HEK293 (cell line): ENCODE measurements at regions not wholly inside any gene's neighbourhood (a gene's known extent, or its start where the extent isn't known, plus 50 kb on each side); places are given as distances from the start of the nearest gene placed in this dataset.

Experiments
- ZIC2 ChIP-seq: fragments of 450-650 bp; formaldehyde crosslinking; IDR thresholded peaks from 2 replicates; pipeline ENCODE4 v1.5.1; 2016; ENCODE audit warnings: missing biosample characterization, missing genetic modification characterization
- ZNF423 ChIP-seq: fragments of 450-650 bp; formaldehyde crosslinking; IDR thresholded peaks from 2 replicates; pipeline ENCODE4 v1.5.1; 2016; ENCODE audit warnings: missing biosample characterization, missing genetic modification characterization
- ZNF529 ChIP-seq: fragments of 450-650 bp; formaldehyde crosslinking; IDR thresholded peaks from 2 replicates; pipeline ENCODE4 v1.5.1; 2017; ENCODE audit warnings: missing genetic modification characterization, missing biosample characterization; ENCODE audit not compliant: insufficient replicate concordance
- TF ChIP-seq, protein P1 (sequence below): fragments of 450-650 bp; formaldehyde crosslinking; IDR thresholded peaks from 2 replicates; pipeline ENCODE4 v1.5.1; 2016; ENCODE audit warnings: missing biosample characterization, missing genetic modification characterization

DNA sequence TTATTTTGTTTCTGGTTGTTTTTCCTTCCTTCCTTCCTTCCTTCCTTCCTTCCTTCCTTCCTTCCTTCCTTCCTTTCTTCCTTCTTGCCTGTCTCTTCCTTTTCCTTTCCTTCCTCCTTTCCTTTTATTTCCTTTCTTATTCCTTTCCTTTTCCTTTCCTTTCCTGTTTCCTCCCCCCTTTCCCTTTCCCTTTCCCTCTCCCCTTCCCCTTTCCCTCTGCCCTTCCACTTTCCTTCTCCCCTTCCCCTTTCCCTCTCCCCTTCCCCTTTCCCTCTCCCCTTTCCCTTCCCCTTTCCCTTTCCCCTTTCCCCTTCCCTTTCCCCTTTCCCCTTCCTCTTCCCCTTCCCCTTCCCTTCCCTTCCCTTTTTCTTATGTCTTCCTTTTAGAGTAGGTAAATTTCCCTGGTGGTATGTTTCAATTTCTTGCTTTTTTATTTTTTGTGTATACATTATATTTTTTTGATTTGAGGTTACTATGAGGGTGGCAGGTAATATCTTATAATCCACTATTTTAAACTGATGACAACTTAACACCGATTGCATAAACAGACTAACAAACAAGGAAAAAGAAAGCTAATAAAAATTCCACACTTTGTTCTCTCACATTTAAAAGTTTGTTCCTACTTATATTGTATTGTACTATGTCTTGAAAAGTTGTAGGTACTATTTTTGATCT lies 311.0 kb upstream of the FSHR start:
- TF ChIP-seq ZIC2 (tag by site-specific recombination) = no peak
- TF ChIP-seq, protein P1, sequence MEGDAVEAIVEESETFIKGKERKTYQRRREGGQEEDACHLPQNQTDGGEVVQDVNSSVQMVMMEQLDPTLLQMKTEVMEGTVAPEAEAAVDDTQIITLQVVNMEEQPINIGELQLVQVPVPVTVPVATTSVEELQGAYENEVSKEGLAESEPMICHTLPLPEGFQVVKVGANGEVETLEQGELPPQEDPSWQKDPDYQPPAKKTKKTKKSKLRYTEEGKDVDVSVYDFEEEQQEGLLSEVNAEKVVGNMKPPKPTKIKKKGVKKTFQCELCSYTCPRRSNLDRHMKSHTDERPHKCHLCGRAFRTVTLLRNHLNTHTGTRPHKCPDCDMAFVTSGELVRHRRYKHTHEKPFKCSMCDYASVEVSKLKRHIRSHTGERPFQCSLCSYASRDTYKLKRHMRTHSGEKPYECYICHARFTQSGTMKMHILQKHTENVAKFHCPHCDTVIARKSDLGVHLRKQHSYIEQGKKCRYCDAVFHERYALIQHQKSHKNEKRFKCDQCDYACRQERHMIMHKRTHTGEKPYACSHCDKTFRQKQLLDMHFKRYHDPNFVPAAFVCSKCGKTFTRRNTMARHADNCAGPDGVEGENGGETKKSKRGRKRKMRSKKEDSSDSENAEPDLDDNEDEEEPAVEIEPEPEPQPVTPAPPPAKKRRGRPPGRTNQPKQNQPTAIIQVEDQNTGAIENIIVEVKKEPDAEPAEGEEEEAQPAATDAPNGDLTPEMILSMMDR = no peak
- no peak for TF ChIP-seq ZNF529
- TF ChIP-seq ZNF423 (tag by site-specific recombination) = no peak
